Body of pancreas (tissue), 4 donors: ENCODE measurements at regions not wholly inside any gene's neighbourhood (a gene's known extent, or its start where the extent isn't known, plus 50 kb on each side); places are given as distances from the start of the nearest gene placed in this dataset.

Experiments used
- ATAC-seq: fragments of 150-250 bp; one replicate; pipeline ENCODE4 v1.9.1; 2016
- DNase-seq, 4 donors: peaks; one replicate each; pipeline ENCODE4 v3.0.0-alpha.2; 2019
- H3K27ac ChIP-seq, 4 donors: fragments of 200-600 bp; sonication (generic); 1 replicate in 3 of 4; 2 replicates in 1 of 4; pipeline versions ENCODE4 v1.5.1 to v1.6.1; 2016 to 2019; ENCODE audit warnings: mild to moderate bottlenecking in 1 of 4, mixed read lengths in 1 of 4, moderate library complexity in 1 of 4
- H3K27me3 ChIP-seq, 2 donors: fragments of 200-600 bp; sonication (generic); one replicate each; pipeline ENCODE4 v1.6.0; 2016; ENCODE audit warnings: mild to moderate bottlenecking in 1 of 2
- H3K36me3 ChIP-seq, 2 donors: fragments of 200-600 bp; sonication (generic); replicated peaks in 1 of 2; 2 replicates each; pipeline ENCODE4 v1.5.1; 2016; ENCODE audit warnings: low read depth in 2 of 2; ENCODE audit not compliant: insufficient read depth in 1 of 2
- H3K4me1 ChIP-seq: fragments of 200-600 bp; sonication (generic); one replicate; pipeline ENCODE4 v1.6.0; 2016
- H3K4me3 ChIP-seq, 2 donors: fragments of 200-600 bp; sonication (generic); 1 replicate in 1 of 2; 2 replicates in 1 of 2; pipeline ENCODE4 v1.5.1; 2016 to 2019
- H3K9me3 ChIP-seq, 3 donors: fragments of 200-600 bp; sonication (generic); 1 replicate in 2 of 3; 2 replicates in 1 of 3; pipeline ENCODE4 v1.5.1; 2016
- POLR2A ChIP-seq, 3 donors: fragments of 450-650 bp; IDR thresholded peaks; one replicate each; pipeline ENCODE4 v1.6.1; 2016; ENCODE audit warnings: antibody characterized with exemption in 3 of 3, mild to moderate bottlenecking in 2 of 3
- WGBS, 2 donors: methylation state at CpG; one replicate each; pipeline ENCODE4 v1.1.5; 2017; 5-methylcytosine and 5-hydroxymethylcytosine counted together
- intact Hi-C: fragments of 100-400 bp; cut with DNase I; formaldehyde crosslinking; loops from one replicate; pipeline ENCODE4 v1.15.1; 2023
- TF ChIP-seq, protein P1 (sequence below), 7 experiments: fragments of 450-650 bp in 4 of 7; fragments of 200-600 bp in 3 of 7; sonication (generic) in 3 of 7; IDR thresholded peaks; one replicate each; pipeline ENCODE4 v1.5.1; 2016 to 2019; ENCODE audit warnings: antibody characterized with exemption in 7 of 7

DNA sequence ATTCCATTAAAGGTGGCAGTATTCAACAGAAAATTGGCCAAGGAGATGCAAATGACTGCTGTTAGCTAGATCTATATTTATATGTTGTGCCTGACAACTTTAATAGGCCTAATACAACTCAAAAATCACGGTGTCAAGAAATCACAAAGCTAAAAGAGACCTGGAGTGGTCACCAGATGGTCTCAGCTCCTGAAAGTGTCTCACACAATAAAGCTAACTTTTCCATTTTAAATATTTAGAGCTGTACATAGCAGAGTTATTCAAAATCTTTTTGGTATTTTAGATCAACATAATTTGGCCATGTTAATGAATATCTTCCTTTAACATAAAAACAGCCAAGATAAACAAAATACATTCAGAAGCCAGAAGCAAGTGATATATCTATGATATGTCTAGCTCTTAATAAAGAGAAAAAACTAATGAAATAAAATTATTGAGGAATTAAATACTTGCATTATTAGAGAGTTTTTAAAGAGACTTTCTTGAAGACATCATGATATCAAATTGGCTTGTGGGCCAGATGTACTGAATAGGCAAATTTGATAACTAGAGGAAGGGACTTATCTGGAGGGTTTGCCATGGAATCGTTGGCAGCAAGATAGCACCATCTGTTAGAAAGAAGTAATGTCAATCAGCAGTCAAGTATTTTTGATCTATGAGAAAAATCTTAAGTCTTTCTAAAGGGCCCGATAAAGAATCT is 84.9 kb upstream of the SCAF8 start:
- no peak for ATAC-seq
- Histone ChIP-seq H3K27ac (no peak overlapping the region), H3K27me3 (no peaks in the 10 kb centered on the region), H3K9me3 (no peaks in the 10 kb centered on the region), H3K36me3 (no peaks in the 10 kb centered on the region), H3K4me1 (peaks cover 17% of the 10 kb centered on the region), H3K4me3 (no peak overlapping the region)
- DNase-seq: no peak
- TF ChIP-seq POLR2A (IDR thresholded peaks at IDR 0.05): no peak
- TF ChIP-seq, protein P1, sequence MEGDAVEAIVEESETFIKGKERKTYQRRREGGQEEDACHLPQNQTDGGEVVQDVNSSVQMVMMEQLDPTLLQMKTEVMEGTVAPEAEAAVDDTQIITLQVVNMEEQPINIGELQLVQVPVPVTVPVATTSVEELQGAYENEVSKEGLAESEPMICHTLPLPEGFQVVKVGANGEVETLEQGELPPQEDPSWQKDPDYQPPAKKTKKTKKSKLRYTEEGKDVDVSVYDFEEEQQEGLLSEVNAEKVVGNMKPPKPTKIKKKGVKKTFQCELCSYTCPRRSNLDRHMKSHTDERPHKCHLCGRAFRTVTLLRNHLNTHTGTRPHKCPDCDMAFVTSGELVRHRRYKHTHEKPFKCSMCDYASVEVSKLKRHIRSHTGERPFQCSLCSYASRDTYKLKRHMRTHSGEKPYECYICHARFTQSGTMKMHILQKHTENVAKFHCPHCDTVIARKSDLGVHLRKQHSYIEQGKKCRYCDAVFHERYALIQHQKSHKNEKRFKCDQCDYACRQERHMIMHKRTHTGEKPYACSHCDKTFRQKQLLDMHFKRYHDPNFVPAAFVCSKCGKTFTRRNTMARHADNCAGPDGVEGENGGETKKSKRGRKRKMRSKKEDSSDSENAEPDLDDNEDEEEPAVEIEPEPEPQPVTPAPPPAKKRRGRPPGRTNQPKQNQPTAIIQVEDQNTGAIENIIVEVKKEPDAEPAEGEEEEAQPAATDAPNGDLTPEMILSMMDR (IDR thresholded peaks at IDR 0.05): no peak
- intact Hi-C loops: no loop called here
- WGBS, 2 donors: 62 to 74% methylated on average over 3 of the region's 3 CpGs

DNA sequence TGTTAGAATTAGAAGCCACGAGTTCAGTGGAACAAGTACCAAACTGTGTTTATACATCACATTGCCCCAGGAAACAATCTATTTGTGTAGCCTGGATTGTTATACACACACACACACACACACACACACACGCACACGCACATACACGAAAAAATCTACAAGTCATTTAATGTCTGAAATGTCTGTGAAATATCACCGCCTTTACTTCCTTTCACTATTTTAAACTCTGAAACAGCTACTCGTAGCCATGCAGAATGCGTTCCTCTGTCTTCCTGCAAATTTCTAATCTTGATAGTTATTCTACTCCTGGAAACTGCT is 84.4 kb upstream of the SCAF8 start:
- H3K27ac ChIP-seq: no peak overlapping the region
- intact Hi-C loops: no loop called here
- TF ChIP-seq POLR2A (IDR thresholded peaks at IDR 0.05): no peak
- TF ChIP-seq, protein P1 (IDR thresholded peaks at IDR 0.05): no peak
- no peak for DNase-seq
- WGBS, 2 donors: 82 to 89% methylated on average over 7 of the region's 7 CpGs
- ATAC-seq: no peak
- no peak overlapping the region for H3K4me3 ChIP-seq
- peaks cover 19% of the 10 kb centered on the region for H3K4me1 ChIP-seq
- H3K9me3 ChIP-seq: no peaks in the 10 kb centered on the region
- H3K36me3 ChIP-seq: no peaks in the 10 kb centered on the region
- no peaks in the 10 kb centered on the region for H3K27me3 ChIP-seq

DNA sequence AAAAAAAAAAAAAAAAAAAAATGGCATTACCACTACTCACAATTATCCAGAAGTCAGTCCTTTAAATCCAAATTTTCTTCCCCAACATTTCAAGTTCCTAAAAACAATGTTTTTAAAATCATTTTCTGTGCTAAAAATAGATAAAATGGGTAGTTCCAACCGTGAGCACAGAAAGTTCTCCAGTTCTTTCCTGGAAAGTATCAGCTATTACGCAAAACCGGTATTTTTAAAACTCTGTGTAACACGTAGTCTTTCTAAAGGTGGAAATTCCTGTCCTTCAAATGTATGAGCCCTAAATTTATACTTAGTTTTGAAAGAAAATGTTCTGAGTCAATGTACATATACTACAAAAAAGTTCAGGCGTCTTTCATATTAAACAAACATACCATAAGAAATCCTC is 83.5 kb upstream of the SCAF8 start:
- H3K36me3 ChIP-seq: no peaks in the 10 kb centered on the region
- H3K9me3 ChIP-seq: no peaks in the 10 kb centered on the region
- DNase-seq (no peak), ATAC-seq (peak; percentile 74)
- no peaks in the 10 kb centered on the region for H3K27me3 ChIP-seq
- H3K27ac ChIP-seq: peak overlapping the region in 3 of 4 donors; percentile 0 to 64 (median 58)
- intact Hi-C loops: no loop called here
- H3K4me3 ChIP-seq: no peak overlapping the region
- peaks cover 23% of the 10 kb centered on the region for H3K4me1 ChIP-seq
- WGBS, 2 donors: 17 to 25% methylated on average over 5 of the region's 5 CpGs
- TF ChIP-seq POLR2A (IDR thresholded peaks at IDR 0.05): no peak

DNA sequence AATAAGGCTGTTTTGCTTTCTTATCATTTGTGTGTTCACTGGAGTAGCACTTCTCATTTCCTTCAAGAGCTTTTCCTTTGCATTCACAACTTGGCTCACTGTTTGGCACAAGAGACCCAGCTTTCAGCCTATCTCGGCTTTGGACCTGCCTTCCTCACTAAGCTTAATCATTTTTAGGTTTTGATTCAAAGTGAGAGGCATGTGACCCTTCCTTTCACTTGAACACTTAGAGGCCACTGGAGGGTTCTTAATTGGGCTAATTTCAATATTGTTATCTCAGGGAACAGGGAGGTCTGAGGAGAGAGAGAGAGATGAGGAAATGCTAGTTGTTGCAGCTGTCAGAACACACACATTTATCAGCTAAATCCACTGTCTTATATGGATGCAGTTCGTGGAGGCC is 82.9 kb upstream of the SCAF8 start:
- H3K27me3 ChIP-seq: no peaks in the 10 kb centered on the region
- intact Hi-C loops: no loop called here
- WGBS, 2 donors: 9 to 12% methylated on average over 2 of the region's 2 CpGs
- H3K4me3 ChIP-seq: no peak overlapping the region
- TF ChIP-seq, protein P1 (IDR thresholded peaks at IDR 0.05): no peak
- TF ChIP-seq POLR2A (IDR thresholded peaks at IDR 0.05): no peak
- peaks cover 23% of the 10 kb centered on the region for H3K4me1 ChIP-seq
- peak; percentile 39 for ATAC-seq
- no peaks in the 10 kb centered on the region for H3K9me3 ChIP-seq
- DNase-seq: peak in 1 of 4 donors; percentile 18
- H3K36me3 ChIP-seq: no peaks in the 10 kb centered on the region
- H3K27ac ChIP-seq: peak overlapping the region in 3 of 4 donors; percentile 0 to 64 (median 58)

DNA sequence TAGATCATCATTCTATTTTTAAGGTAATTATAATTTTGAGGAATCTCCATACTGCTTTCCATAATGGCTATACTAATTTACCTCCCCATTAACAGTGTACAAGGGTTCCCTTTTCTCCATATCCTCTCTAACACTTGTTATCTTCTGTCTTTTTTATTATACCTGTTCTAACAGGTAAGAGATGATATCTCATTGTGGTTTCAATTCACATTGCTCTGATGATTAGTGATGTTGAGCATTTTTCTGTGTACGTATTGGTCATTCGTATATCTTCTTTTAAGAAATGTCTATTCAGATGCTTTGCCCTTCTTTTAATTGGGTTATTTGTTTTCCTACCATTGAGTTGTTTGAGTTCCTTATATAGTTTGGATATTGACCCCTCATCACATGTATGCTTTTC is 81.6 kb upstream of the SCAF8 start:
- WGBS, 2 donors: 96 to 100% methylated on average over 2 of the region's 2 CpGs
- ATAC-seq: no peak
- H3K4me1 ChIP-seq: peaks cover 23% of the 10 kb centered on the region
- no peaks in the 10 kb centered on the region for H3K9me3 ChIP-seq
- no peak overlapping the region for H3K4me3 ChIP-seq
- intact Hi-C loops: no loop called here
- no peak for DNase-seq
- no peaks in the 10 kb centered on the region for H3K36me3 ChIP-seq
- TF ChIP-seq, protein P1 (IDR thresholded peaks at IDR 0.05): no peak
- TF ChIP-seq POLR2A (IDR thresholded peaks at IDR 0.05): no peak
- H3K27me3 ChIP-seq: no peaks in the 10 kb centered on the region
- H3K27ac ChIP-seq: no peak overlapping the region
